Mesodermal cell (in vitro differentiated cells): ENCODE measurements at regions not wholly inside any gene's neighbourhood (a gene's known extent, or its start where the extent isn't known, plus 50 kb on each side); places are given as distances from the start of the nearest gene placed in this dataset.
A peak's percentile ranks its signal among the peaks of the same experiment; 100 is the strongest.
"Not testable (repeated sequence)": the region's sequence is repeated elsewhere in the genome, so short reads cannot be mapped to it uniquely, and the experiment has no call there.

Source experiments
- H3K27ac ChIP-seq: 2 replicates; pipeline ENCODE4 v1.7.0; 2013; ENCODE audit warnings: mild to moderate bottlenecking, low read depth, low read length, moderate library complexity; ENCODE audit not compliant: severe bottlenecking
- H3K36me3 ChIP-seq: 2 replicates; pipeline ENCODE4 v1.7.1; 2013; ENCODE audit warnings: mild to moderate bottlenecking, low read length, moderate library complexity; ENCODE audit not compliant: control insufficient read depth, insufficient read depth
- H3K4me1 ChIP-seq: one replicate; pipeline ENCODE4 v1.7.1; 2013; ENCODE audit warnings: mild to moderate bottlenecking, low read length; ENCODE audit not compliant: insufficient read depth, control insufficient read depth, poor library complexity, severe bottlenecking
- H3K4me3 ChIP-seq: 2 replicates; pipeline ENCODE4 v1.7.0; 2013; ENCODE audit warnings: low read length, control low read depth, mild to moderate bottlenecking; ENCODE audit not compliant: insufficient read depth, poor library complexity, severe bottlenecking; ENCODE audit errors: extremely low read depth
- H3K9me3 ChIP-seq: 2 replicates; pipeline ENCODE4 v1.7.1; 2013; ENCODE audit warnings: mild to moderate bottlenecking, low read length, moderate library complexity; ENCODE audit not compliant: control insufficient read depth
- WGBS, 2 experiments: methylation state at CpG; one replicate each; pipeline ENCODE4 v1.1.5; 2013; ENCODE audit warnings: missing lambda C conversion rate in 2 of 2; ENCODE audit not compliant: insufficient coverage in 2 of 2; 5-methylcytosine and 5-hydroxymethylcytosine counted together

DNA sequence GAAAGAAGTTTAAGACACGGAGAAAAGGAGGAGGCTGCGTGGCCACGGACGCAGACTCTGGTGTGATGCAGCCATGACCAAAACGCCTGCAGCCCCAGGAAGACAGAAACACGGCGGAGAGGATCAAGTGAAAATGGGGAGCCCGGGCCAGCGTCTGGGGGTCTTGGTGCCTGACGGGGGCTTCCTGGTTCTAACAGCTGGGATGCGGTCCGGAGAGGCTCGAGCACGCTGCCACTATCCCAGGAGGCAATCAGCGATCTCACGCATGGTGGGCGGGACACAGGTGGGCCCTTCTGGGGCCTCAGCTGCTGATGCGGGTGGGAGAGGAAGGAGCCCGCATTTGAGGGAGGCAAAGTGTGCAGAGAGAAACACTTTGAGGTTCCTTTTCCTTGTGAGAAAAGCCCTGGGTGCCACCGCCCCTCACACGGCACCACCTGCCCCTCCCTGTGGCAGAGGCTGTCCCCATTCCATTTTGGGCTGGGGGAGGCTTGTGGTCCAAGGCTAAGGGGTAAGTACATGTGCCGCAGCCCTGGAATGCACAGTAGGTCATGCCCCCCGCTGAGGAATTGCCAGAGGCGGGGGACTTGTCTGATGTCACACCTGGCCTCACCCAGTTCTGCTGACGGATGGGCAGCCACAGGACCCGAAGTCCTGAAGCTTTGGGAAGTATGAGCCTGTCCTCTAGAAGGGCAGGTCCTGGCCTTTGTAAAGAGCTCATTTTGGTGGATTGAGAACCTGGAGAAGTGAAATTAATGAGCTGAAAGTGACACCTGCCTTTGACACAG, 121.7 kb upstream of the ZNF469 start:
- 95 to 97% methylated on average over 16 to 20 of the region's 26 CpGs for WGBS, 2 experiments
- H3K36me3 ChIP-seq, H3K4me3 ChIP-seq, H3K27ac ChIP-seq, H3K9me3 ChIP-seq: not testable (repeated sequence)
- peaks cover 13% of the 10 kb centered on the region for H3K4me1 ChIP-seq

- H3K36me3 ChIP-seq, H3K27ac ChIP-seq, H3K4me3 ChIP-seq, H3K9me3 ChIP-seq: not testable (repeated sequence)
- 95 to 96% methylated on average over 4 to 8 of the region's 18 CpGs for WGBS, 2 experiments
- H3K4me1 ChIP-seq = peaks cover 13% of the 10 kb centered on the region
These were observed 120.7 kb upstream of the ZNF469 start for GRCh38 chr16:88261814-88262605.

GRCh38 chr16:88262858-88263563, 119.7 kb upstream of the ZNF469 start:
- H3K36me3 ChIP-seq, H3K9me3 ChIP-seq, H3K4me3 ChIP-seq: not testable (repeated sequence)
- 83 to 85% methylated on average over 22 to 27 of the region's 34 CpGs for WGBS, 2 experiments
- peak overlapping the region; percentile 53 for H3K27ac ChIP-seq
- peaks cover 13% of the 10 kb centered on the region for H3K4me1 ChIP-seq

DNA sequence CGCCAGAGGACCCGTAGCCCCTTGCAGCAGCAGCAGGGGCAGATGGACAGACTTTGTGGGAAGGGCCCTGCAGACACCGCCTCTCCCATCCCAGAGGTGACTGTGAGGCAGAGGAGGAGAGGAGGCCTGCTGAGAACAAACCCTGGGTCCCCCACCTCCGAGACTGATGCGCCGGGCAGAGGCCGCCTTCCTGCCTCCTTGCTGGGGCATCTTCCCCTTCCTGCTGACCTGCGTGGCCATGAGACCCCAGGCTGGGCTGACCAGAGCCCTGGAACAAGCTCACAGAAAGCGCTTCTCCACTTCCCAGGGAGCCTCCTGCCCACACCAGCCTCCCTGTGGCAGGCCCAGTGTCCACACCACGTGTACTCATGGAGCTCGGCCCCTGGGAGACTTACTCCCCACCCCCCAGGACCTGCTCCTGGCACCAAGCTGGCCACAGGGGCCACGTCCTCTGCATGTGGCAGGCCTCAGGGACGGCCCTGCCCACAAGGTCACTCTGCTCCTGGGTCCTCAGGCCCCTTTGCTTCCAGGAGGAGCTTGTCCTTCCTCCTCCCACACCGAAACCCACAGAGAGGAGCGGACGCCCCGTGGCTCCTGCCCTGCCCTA, 119.0 kb upstream of the ZNF469 start:
- WGBS, 2 experiments = 93 to 95% methylated on average over 5 to 7 of the region's 17 CpGs
- H3K4me1 ChIP-seq = peaks cover 13% of the 10 kb centered on the region
- H3K27ac ChIP-seq, H3K36me3 ChIP-seq, H3K9me3 ChIP-seq, H3K4me3 ChIP-seq: not testable (repeated sequence)

DNA sequence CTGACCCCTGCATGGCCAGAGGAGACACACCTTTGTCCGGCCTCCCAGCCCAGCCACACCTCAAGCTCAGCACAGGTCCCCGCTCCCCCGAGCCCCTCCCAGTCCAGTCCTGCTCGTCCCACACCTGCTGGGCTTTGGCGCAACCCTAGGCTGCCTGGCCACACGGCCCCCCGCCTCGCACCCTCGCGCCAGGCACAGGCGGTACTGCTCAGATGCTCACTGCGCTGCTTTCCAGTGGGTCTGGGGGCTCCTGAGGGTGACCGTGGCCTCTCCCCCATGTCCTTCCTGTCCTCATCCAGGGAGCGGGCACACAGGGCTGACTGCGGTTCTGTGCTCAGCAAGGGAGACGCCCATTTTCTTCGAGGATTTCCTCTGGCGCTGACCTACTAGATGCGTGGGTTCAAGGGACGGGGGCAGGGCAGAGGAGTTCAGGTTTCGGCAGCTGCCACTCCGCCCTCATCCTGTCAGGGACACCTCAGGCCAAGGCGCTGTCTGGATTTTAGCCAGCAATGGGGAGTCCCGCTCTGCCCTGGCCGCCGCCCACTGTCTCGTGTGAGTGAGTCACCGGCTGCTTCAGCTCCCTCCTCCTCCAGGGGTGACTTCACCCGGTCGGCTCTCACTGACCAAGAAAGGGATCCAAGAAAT, 118.0 kb upstream of the ZNF469 start:
- no peak overlapping the region for H3K4me3 ChIP-seq
- WGBS, 2 experiments = 70 to 74% methylated on average over 15 to 21 of the region's 30 CpGs
- peak overlapping the region; percentile 41 for H3K27ac ChIP-seq
- H3K4me1 ChIP-seq = peaks cover 13% of the 10 kb centered on the region
- H3K36me3 ChIP-seq = no peaks in the 10 kb centered on the region
- no peaks in the 10 kb centered on the region for H3K9me3 ChIP-seq

- H3K27ac ChIP-seq, H3K4me3 ChIP-seq, H3K36me3 ChIP-seq, H3K9me3 ChIP-seq: not testable (repeated sequence)
- peaks cover 13% of the 10 kb centered on the region for H3K4me1 ChIP-seq
- WGBS, 2 experiments = 87 to 91% methylated on average over 13 to 17 of the region's 25 CpGs
These were observed 117.3 kb upstream of the ZNF469 start for GRCh38 chr16:88265286-88265938.

GRCh38 chr16:88266036-88266435, 116.7 kb upstream of the ZNF469 start:
- H3K27ac ChIP-seq, H3K9me3 ChIP-seq, H3K4me3 ChIP-seq, H3K36me3 ChIP-seq: not testable (repeated sequence)
- H3K4me1 ChIP-seq = peaks cover 13% of the 10 kb centered on the region
- WGBS, 2 experiments = 93 to 99% methylated on average over 4 to 7 of the region's 12 CpGs

- H3K4me1 ChIP-seq = peaks cover 13% of the 10 kb centered on the region
- not testable (repeated sequence) for H3K4me3 ChIP-seq, H3K9me3 ChIP-seq, H3K36me3 ChIP-seq, H3K27ac ChIP-seq
- 93 to 95% methylated on average over 15 to 20 of the region's 31 CpGs for WGBS, 2 experiments
These were observed 115.7 kb upstream of the ZNF469 start for GRCh38 chr16:88266935-88267551.

DNA sequence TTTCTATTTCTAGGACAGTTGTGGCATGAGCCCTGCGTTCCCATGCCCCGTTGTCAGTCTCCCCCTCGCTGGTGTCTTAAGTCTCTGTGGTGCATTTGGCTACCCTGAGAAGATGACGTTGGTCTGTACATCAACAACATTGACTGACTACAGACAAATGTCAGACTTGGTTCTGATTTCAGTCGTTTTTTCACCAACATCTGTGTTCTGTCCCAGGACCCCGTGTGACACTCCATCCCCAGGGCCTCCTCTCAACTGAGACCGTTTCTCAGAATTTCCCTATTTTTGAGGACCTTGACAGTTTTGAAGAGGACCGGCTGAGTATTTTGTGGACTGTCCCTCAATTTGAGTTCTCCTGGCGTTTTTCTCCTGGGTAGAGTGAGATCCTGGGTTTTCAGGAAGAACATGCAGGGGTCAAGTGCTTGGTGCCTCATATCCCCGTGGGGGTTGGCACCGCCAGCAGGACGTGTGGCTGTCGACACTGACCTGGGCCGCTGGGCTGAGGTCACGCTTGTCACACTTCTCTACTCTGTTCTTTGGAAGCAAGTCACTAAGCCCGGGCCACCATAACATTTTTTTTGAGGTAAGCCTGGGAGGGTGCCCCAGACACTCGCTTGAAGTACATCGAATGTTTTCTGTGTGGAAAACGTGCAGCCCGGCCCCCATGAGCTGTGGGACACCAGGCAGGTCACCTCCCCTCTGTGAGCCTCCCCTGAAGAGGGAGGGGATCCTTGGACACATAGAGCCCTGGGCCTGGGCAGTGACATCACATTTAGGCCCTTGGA, 114.4 kb upstream of the ZNF469 start:
- 89 to 93% methylated on average over 12 to 13 of the region's 20 CpGs for WGBS, 2 experiments
- peaks cover 10% of the 10 kb centered on the region for H3K4me1 ChIP-seq
- not testable (repeated sequence) for H3K9me3 ChIP-seq, H3K36me3 ChIP-seq, H3K4me3 ChIP-seq, H3K27ac ChIP-seq
